Mucosa of descending colon (tissue), 3 donors: ENCODE measurements at regions not wholly inside any gene's neighbourhood (a gene's known extent, or its start where the extent isn't known, plus 50 kb on each side); places are given as distances from the start of the nearest gene placed in this dataset.
A peak's percentile ranks its signal among the peaks of the same experiment; 100 is the strongest.

ENCODE experiments used
- ATAC-seq: fragments of 200-7000 bp; cut with Tn5 transposase; one replicate; pipeline ENCODE4 v1.9.1; 2020; ENCODE audit warnings: mild to moderate bottlenecking, moderate library complexity
- DNase-seq, 3 donors: peaks; one replicate each; pipeline ENCODE4 v3.0.0-alpha.2; 2020
- H3K36me3 ChIP-seq: fragments of 200-600 bp; one replicate; pipeline ENCODE4 v1.8.0; 2021; ENCODE audit warnings: low read depth, mild to moderate bottlenecking
- H3K4me1 ChIP-seq: fragments of 200-600 bp; one replicate; pipeline ENCODE4 v1.8.0; 2021; ENCODE audit warnings: low read depth, mild to moderate bottlenecking
- H3K4me3 ChIP-seq: fragments of 200-600 bp; one replicate; pipeline ENCODE4 v1.8.0; 2021; ENCODE audit warnings: mild to moderate bottlenecking
- H3K9me3 ChIP-seq: fragments of 200-600 bp; one replicate; pipeline ENCODE4 v1.8.0; 2021; ENCODE audit warnings: mild to moderate bottlenecking
- intact Hi-C, 2 donors: fragments of 100-400 bp; cut with DNase I in 1 of 2; cut with micrococcal nuclease in 1 of 2; formaldehyde crosslinking; loops; one replicate each; pipeline versions ENCODE4 v1.11.0 to v1.11.1; 2022; cut with DNase I, micrococcal nuclease
- TF ChIP-seq, protein P1 (sequence below): fragments of 200-600 bp; IDR thresholded peaks from one replicate; pipeline ENCODE4 v1.8.0; 2022; ENCODE audit warnings: antibody characterized with exemption, mild to moderate bottlenecking
- donor health status: DM: no; HTN: no; CAD: no; lungs with moderate emphysema.
- donor health status: DM: no; HTN: no; CAD: no.
- donor health status: DM: no; HTN: yes; CAD: no.

DNA sequence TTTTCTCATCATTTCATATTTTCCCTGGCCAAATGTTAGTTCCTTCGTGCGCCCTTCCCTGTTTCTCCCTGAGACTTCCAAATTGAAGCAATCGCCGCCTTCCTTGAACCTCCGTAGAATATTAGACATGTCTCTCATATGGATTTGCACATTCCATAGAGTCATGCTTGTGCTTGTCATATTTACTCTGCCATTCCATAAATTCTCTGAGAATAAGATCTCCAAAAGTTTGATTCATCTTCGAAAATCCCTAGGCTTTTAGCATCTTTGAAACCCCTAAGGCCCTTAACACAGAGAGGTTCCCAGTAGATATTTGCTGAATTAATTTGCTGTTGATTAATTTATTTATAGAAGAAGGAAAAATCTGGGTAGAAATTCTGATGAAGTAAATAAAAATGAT is 202.2 kb upstream of the PIK3C3 start:
- H3K9me3 ChIP-seq = no peaks in the 10 kb centered on the region
- TF ChIP-seq, protein P1, sequence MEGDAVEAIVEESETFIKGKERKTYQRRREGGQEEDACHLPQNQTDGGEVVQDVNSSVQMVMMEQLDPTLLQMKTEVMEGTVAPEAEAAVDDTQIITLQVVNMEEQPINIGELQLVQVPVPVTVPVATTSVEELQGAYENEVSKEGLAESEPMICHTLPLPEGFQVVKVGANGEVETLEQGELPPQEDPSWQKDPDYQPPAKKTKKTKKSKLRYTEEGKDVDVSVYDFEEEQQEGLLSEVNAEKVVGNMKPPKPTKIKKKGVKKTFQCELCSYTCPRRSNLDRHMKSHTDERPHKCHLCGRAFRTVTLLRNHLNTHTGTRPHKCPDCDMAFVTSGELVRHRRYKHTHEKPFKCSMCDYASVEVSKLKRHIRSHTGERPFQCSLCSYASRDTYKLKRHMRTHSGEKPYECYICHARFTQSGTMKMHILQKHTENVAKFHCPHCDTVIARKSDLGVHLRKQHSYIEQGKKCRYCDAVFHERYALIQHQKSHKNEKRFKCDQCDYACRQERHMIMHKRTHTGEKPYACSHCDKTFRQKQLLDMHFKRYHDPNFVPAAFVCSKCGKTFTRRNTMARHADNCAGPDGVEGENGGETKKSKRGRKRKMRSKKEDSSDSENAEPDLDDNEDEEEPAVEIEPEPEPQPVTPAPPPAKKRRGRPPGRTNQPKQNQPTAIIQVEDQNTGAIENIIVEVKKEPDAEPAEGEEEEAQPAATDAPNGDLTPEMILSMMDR = no peak
- H3K4me1 ChIP-seq = no peaks in the 10 kb centered on the region
- no peak overlapping the region for H3K4me3 ChIP-seq
- intact Hi-C loops = no loop called here
- ATAC-seq = no peak
- H3K36me3 ChIP-seq = no peaks in the 10 kb centered on the region
- no peak for DNase-seq

DNA sequence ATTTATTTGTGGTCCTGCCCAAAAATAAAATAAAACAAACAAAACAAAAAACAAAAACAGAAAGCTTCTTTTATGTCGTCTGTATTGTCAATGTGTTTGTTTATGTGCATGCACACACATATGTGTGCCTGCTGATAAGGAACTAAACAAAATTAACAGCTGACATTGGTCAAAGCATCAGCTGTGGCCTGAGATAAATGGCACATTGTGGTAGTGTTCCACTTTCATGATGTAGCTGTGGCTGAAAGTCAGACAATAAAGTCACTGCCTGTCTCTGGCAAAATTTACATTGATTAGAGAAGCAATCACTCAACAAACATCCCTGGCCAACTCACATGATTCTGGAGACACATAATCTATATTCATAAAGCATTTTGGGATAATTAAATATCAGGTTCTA is 203.4 kb upstream of the PIK3C3 start:
- H3K36me3 ChIP-seq = no peaks in the 10 kb centered on the region
- no peaks in the 10 kb centered on the region for H3K9me3 ChIP-seq
- intact Hi-C loops = no loop called here
- H3K4me1 ChIP-seq = no peaks in the 10 kb centered on the region
- TF ChIP-seq, protein P1 = no peak
- no peak overlapping the region for H3K4me3 ChIP-seq
- DNase-seq (no peak), ATAC-seq (no peak)

DNA sequence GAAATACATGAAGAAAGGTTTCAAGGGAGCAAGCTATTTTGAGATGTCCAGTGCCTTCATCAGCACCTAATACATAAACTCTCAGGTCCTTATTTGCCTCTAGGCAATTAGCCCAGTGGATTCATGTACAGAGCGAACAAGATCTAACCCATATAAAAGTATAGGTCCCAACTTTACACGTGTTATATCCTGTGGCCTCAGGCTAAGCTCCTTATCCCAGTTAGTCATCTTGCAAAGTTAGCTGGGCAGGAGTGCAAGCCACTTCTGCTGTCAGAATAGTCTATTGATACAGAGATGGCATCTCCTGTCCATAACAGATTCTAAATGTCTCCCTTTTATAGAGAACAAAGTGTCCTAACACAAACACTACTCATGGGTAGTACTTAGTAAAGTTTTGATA is 203.9 kb upstream of the PIK3C3 start:
- Histone ChIP-seq H3K9me3 (no peaks in the 10 kb centered on the region), H3K4me1 (no peaks in the 10 kb centered on the region), H3K36me3 (no peaks in the 10 kb centered on the region), H3K4me3 (no peak overlapping the region)
- ATAC-seq (no peak), DNase-seq (no peak)
- TF ChIP-seq, protein P1 = no peak
- intact Hi-C loops = no loop called here

DNA sequence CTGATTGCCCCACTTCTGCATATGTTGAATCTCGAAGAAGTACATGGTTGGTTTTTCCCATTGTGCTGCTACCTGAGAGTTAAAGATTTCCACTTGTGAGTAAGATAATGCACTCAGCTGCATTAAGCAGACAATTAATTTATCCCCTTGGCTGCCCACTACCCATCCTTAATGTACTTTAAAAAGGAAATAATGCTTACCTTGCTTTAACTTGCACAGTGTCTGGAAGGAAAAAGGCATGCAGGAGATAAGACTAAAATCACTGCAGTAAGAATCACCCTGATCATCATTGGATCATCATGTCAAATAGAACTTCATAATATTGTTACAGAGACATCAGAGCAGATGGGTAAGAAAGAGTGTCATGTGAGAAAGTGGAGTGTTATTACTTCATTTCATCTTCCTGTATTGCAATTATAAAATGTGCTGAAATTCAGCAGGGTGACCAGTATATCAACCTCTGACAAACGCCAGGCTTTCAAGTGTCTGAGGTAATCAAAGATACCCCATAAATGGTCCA is 207.3 kb upstream of the PIK3C3 start:
- H3K36me3 ChIP-seq = no peaks in the 10 kb centered on the region
- DNase-seq = no peak
- ATAC-seq = no peak
- no peak overlapping the region for H3K4me3 ChIP-seq
- TF ChIP-seq, protein P1 = no peak
- intact Hi-C loops = no loop called here
- H3K4me1 ChIP-seq = no peaks in the 10 kb centered on the region
- no peaks in the 10 kb centered on the region for H3K9me3 ChIP-seq

DNA sequence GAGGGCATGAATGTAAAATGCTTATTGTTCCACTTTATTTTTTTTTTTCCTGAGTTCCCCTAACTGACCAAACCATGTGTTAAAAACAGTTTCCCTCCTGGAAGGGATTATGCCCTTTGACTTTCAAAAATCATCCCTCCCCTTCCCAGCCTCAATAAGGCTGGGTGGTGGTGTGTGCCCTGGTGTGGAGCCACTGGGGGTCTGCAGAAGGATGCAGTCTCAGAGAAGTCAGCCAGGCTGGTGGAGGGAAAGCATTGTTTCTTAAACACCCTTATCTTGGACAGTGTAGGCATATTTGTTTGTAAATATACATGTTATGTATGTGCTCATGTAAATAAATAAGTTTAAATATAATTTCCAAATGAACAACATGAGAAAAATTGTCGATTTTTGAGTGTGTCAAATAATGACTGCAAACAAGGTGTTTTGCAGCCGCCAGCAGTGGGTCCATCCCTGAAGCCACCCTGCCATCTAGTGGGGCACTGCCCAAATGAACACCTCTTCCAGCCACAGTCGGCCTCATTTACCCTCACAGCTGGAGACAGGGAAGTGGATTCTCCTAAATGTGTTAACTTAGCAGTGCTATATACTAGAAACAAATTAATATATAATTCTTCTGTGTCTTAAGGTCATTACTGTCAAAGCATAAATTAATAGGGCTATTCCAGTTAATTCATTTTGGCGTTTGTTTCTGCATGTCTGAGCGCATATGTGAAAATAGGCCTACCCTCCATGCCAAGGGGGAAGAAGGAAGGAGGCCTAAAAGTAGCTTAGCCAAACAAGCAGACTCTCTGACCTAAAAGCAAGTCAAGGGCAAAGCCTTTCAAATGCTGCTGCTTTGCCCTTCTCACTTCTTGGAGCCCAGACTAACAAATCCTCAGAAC is 209.6 kb upstream of the PIK3C3 start:
- Histone ChIP-seq H3K4me1 (no peaks in the 10 kb centered on the region), H3K36me3 (no peaks in the 10 kb centered on the region), H3K9me3 (no peaks in the 10 kb centered on the region), H3K4me3 (no peak overlapping the region)
- intact Hi-C loops = no loop called here
- DNase-seq (peak; percentile 31 to 46 (median 40)), ATAC-seq (peak; percentile 71)
- TF ChIP-seq, protein P1 = no peak
